Kidney (tissue), 13 donors: ENCODE measurements at regions not wholly inside any gene's neighbourhood (a gene's known extent, or its start where the extent isn't known, plus 50 kb on each side); places are given as distances from the start of the nearest gene placed in this dataset.

Experiments
- DNase-seq, 5 donors: peaks; one replicate each; pipeline ENCODE4 v3.0.0-alpha.2; 2013 to 2020
- FAIRE-seq: peaks from 2 replicates; lab custom pipeline; 2012; peaks lifted over from hg19 to GRCh38; lab: Jason Lieb, UNC
- H3K27ac ChIP-seq, 2 donors: one replicate each; pipeline ENCODE4 v1.7.0; 2013; ENCODE audit warnings: low read depth in 2 of 2, low read length in 2 of 2, inconsistent platforms in 1 of 2
- H3K27me3 ChIP-seq: one replicate; pipeline ENCODE4 v1.7.1; 2013; ENCODE audit warnings: low read length, inconsistent platforms; ENCODE audit not compliant: control insufficient read depth, insufficient read depth
- H3K36me3 ChIP-seq, 3 donors: one replicate each; pipeline versions ENCODE4 v1.7.0 to v1.7.1; 2013; ENCODE audit warnings: low read length in 3 of 3, control low read depth in 1 of 3, inconsistent platforms in 1 of 3; ENCODE audit not compliant: insufficient read depth in 3 of 3, control insufficient read depth in 2 of 3
- H3K4me1 ChIP-seq, 3 donors: one replicate each; pipeline versions ENCODE4 v1.7.0 to v1.7.1; 2013; ENCODE audit warnings: low read length in 3 of 3, inconsistent platforms in 1 of 3, low read depth in 1 of 3; ENCODE audit not compliant: control insufficient read depth in 2 of 3, insufficient read depth in 2 of 3
- H3K4me3 ChIP-seq, 3 donors: one replicate each; pipeline versions ENCODE4 v1.7.0 to v1.8.1; 2013; ENCODE audit warnings: low read length in 3 of 3, control low read depth in 1 of 3, inconsistent platforms in 1 of 3
- H3K9ac ChIP-seq, 3 donors: one replicate each; pipeline versions ENCODE4 v1.7.0 to v1.7.1; 2013; ENCODE audit warnings: low read length in 3 of 3, control low read depth in 1 of 3, inconsistent platforms in 1 of 3
- H3K9me3 ChIP-seq, 3 donors: one replicate each; pipeline versions ENCODE4 v1.7.0 to v1.7.1; 2013; ENCODE audit warnings: low read length in 3 of 3, control low read depth in 1 of 3, inconsistent platforms in 1 of 3; ENCODE audit not compliant: control insufficient read depth in 2 of 3, insufficient read depth in 1 of 3
- intact Hi-C: fragments of 100-400 bp; cut with DNase I; formaldehyde crosslinking; loops from one replicate; pipeline ENCODE4 v1.11.1; 2022
- TF ChIP-seq, protein P1 (sequence below): IDR thresholded peaks from 3 replicates; pipeline ENCODE4 v1.5.1; 2012; ENCODE audit warnings: mild to moderate bottlenecking, moderate library complexity, borderline replicate concordance; ENCODE audit not compliant: insufficient read depth; ENCODE audit errors: extremely low read depth
- donor health status: control.
- donor health status: control.
- donor health status: control.
- donor health status: control.
- donor health status: control.
- donor health status: DM: yes; HTN: yes; CAD: no.
- donor health status: Normal renal cell carcinoma (clear cell type).

DNA sequence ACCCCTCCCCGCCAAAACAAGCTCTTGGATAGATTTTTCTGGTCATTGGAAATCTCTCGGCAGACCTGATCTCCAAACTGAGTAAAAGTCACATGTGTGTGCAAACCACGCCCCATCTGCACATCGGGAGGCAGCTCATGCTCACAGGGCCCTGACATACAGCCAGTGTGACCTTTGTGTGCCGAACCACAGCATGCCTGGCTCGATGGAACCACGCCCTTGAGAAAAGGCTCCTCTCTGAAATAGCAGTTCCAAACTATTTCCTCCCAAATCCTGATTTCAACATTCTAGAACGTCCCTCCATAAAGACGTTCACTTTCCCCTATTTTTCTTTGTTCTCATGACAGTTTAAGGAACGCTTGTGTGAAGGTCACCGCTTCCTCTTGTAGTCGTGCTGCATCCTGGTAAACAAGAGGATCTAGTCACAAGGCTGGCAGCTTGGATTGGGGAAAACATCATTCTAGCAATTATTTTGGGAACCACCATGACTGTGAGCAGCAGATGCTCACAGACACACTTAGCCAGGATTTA lies 59.3 kb upstream of the MAP4K4 start:
- H3K36me3 ChIP-seq: no peaks in the 10 kb centered on the region
- H3K27me3 ChIP-seq: no peaks in the 10 kb centered on the region
- no peak overlapping the region for H3K4me3 ChIP-seq
- TF ChIP-seq, protein P1, sequence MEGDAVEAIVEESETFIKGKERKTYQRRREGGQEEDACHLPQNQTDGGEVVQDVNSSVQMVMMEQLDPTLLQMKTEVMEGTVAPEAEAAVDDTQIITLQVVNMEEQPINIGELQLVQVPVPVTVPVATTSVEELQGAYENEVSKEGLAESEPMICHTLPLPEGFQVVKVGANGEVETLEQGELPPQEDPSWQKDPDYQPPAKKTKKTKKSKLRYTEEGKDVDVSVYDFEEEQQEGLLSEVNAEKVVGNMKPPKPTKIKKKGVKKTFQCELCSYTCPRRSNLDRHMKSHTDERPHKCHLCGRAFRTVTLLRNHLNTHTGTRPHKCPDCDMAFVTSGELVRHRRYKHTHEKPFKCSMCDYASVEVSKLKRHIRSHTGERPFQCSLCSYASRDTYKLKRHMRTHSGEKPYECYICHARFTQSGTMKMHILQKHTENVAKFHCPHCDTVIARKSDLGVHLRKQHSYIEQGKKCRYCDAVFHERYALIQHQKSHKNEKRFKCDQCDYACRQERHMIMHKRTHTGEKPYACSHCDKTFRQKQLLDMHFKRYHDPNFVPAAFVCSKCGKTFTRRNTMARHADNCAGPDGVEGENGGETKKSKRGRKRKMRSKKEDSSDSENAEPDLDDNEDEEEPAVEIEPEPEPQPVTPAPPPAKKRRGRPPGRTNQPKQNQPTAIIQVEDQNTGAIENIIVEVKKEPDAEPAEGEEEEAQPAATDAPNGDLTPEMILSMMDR: no peak
- peaks cover 0 to 4% (median 0%) of the 10 kb centered on the region in 3 donors for H3K9me3 ChIP-seq
- no peak overlapping the region for H3K9ac ChIP-seq
- peak overlapping the region in 1 of 2 donors; percentile 35 for H3K27ac ChIP-seq
- intact Hi-C loops: no loop called here
- FAIRE-seq (no peak), DNase-seq (no peak)
- H3K4me1 ChIP-seq: no peaks in the 10 kb centered on the region

DNA sequence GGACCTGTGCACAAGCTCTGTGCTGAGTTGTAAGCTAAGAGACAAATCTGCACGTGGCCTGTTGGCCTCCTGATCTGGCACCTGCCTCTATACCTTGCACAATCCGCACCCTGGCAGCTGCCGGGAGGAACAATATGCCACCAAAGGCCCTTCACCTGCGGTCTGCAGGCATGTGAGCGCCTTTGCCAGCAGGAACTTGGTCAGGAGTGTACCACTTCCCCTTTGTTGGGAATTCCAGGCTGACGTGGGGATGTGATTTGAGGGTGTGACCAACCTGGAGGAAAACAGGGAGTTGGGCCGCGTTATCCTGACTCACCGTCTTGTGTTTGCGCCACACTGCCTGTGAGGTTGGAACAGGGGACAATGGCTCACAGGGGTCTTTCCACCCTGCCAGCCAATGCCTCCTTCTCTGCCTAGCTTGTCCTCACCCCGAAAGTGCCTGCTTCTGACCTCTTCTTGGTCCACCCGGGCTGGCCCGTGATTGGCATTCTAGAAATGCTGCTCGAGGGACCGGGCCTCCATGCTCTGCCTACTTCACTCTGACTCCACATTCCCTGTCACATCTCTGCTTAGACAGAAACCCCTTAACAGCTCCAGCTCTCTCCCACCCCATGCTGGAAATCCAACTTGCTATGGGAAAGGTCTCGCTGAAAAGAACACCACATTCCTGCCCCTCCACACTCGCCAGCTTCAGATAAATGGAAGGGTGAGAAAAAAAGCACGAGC lies 67.1 kb upstream of the MAP4K4 start:
- FAIRE-seq (no peak), DNase-seq (no peak)
- Histone ChIP-seq H3K27me3 (no peaks in the 10 kb centered on the region), H3K4me3 (no peak overlapping the region), H3K9me3 (no peaks in the 10 kb centered on the region), H3K27ac (no peak overlapping the region), H3K9ac (no peak overlapping the region), H3K4me1 (no peaks in the 10 kb centered on the region), H3K36me3 (no peaks in the 10 kb centered on the region)
- TF ChIP-seq, protein P1: no peak
- intact Hi-C loops: no loop called here

DNA sequence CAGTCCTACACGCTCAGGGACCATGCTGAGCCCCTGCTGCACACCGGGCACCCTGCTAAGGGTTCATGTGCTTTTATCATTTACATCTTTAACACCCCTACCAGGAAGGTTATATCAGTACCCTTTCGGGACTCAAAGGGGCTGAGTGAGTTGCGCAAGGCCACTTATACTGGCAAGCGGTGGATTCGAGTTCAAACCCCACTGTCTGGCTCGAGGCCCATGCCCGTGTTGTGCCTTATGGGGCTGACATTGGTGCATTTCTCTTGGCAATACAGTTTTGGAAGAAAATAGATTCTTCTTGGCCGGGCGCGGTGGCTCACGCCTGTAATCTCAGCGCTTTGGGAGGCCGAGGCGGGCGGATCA lies 69.5 kb upstream of the MAP4K4 start:
- intact Hi-C loops: no loop called here
- Histone ChIP-seq H3K4me3 (no peak overlapping the region), H3K36me3 (no peaks in the 10 kb centered on the region), H3K27ac (no peak overlapping the region), H3K9ac (no peak overlapping the region), H3K9me3 (no peaks in the 10 kb centered on the region), H3K4me1 (no peaks in the 10 kb centered on the region), H3K27me3 (no peaks in the 10 kb centered on the region)
- TF ChIP-seq, protein P1: no peak
- no peak for DNase-seq
- no peak for FAIRE-seq
